HUES6 (cell line): ENCODE measurements at regions not wholly inside any gene's neighbourhood (a gene's known extent, or its start where the extent isn't known, plus 50 kb on each side); places are given as distances from the start of the nearest gene placed in this dataset.

Experiments used
- H3K27ac ChIP-seq: 2 replicates; pipeline ENCODE4 v1.7.0; 2013; ENCODE audit warnings: low read depth, mild to moderate bottlenecking, low read length, inconsistent platforms
- H3K27me3 ChIP-seq: 2 replicates; pipeline ENCODE4 v1.6.1; 2013; ENCODE audit warnings: low read length; ENCODE audit not compliant: control insufficient read depth, insufficient read depth
- H3K36me3 ChIP-seq: 2 replicates; pipeline ENCODE4 v1.6.1; 2013; ENCODE audit warnings: low read length; ENCODE audit not compliant: control insufficient read depth, insufficient read depth
- H3K4me1 ChIP-seq: 2 replicates; pipeline ENCODE4 v1.6.1; 2013; ENCODE audit warnings: low read length; ENCODE audit not compliant: control insufficient read depth, insufficient read depth
- H3K4me3 ChIP-seq: 2 replicates; pipeline ENCODE4 v1.5.1; 2013; ENCODE audit warnings: low read depth, low read length
- H3K9ac ChIP-seq: one replicate; pipeline ENCODE4 v1.6.1; 2013; ENCODE audit warnings: mild to moderate bottlenecking, low read length
- H3K9me3 ChIP-seq: 2 replicates; pipeline ENCODE4 v1.6.1; 2013; ENCODE audit warnings: low read depth, low read length; ENCODE audit not compliant: control insufficient read depth, insufficient read depth

DNA sequence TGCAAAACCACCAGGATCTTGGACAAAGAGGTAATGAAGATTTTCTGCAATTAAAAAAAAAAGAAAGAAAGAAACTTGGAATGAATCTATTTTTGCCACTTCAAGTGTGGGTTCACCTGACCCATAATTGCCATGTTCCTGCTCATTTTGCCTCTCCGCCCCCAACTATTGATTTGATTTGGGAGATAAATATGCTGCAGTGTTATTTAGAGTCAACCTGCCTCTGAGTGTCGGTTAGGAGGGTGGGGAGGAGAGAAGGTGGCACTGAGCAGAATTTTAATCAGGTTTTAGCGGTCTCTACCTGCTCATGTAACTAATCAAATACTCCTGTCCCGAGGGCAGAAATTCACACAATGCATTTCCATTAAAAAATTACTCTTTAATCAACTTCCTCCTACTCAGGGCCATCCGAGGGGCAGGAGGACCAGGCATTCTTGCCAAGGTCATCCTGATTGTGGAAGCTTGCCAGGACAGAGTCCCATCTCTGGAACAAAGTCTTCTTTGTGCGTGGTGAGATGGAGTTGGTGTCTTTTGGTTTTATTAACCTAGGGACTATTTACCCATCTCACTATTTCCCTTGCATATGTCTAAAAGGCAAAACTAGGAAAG is 300.1 kb downstream of the CDH26 start:
- H3K9ac ChIP-seq, result no peak overlapping the region
- H3K27ac ChIP-seq, result no peak overlapping the region
- no peaks in the 10 kb centered on the region for H3K36me3 ChIP-seq
- H3K4me3 ChIP-seq, result no peak overlapping the region
- H3K9me3 ChIP-seq, result no peaks in the 10 kb centered on the region
- no peaks in the 10 kb centered on the region for H3K4me1 ChIP-seq
- peaks cover 22% of the 10 kb centered on the region for H3K27me3 ChIP-seq

DNA sequence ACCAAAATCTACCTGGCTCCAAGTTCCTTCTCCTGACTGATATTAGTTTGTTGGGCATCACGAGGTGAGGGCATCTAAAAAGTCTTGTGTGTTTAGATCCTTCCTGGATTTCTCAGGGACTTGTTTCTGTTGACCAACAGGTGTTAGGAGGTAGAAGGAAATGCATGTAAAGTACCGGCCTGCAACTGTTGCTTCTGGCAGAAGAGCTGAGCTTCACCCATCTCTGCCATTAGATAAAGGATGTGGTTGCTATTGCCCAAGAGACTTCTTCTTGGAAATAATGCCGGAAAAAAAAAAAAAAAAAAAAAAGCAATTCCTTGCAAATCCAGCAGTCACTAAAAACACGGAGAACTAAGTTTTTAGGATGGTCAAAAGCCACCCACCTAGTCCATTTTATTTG is 303.1 kb downstream of the CDH26 start:
- Histone ChIP-seq H3K27me3 (peaks cover 15% of the 10 kb centered on the region; the same call in 1 of the 2 replicates), H3K9me3 (no peaks in the 10 kb centered on the region), H3K36me3 (no peaks in the 10 kb centered on the region), H3K4me3 (no peak overlapping the region), H3K27ac (no peak overlapping the region), H3K4me1 (no peaks in the 10 kb centered on the region), H3K9ac (no peak overlapping the region)

- H3K9me3 ChIP-seq, result no peaks in the 10 kb centered on the region
- H3K27ac ChIP-seq, result no peak overlapping the region
- no peaks in the 10 kb centered on the region for H3K27me3 ChIP-seq
- H3K36me3 ChIP-seq, result no peaks in the 10 kb centered on the region
- H3K4me3 ChIP-seq, result no peak overlapping the region
- no peak overlapping the region for H3K9ac ChIP-seq
- no peaks in the 10 kb centered on the region for H3K4me1 ChIP-seq
Measured at GRCh38 chr20:60262967-60263603, 304.9 kb downstream of the CDH26 start.

DNA sequence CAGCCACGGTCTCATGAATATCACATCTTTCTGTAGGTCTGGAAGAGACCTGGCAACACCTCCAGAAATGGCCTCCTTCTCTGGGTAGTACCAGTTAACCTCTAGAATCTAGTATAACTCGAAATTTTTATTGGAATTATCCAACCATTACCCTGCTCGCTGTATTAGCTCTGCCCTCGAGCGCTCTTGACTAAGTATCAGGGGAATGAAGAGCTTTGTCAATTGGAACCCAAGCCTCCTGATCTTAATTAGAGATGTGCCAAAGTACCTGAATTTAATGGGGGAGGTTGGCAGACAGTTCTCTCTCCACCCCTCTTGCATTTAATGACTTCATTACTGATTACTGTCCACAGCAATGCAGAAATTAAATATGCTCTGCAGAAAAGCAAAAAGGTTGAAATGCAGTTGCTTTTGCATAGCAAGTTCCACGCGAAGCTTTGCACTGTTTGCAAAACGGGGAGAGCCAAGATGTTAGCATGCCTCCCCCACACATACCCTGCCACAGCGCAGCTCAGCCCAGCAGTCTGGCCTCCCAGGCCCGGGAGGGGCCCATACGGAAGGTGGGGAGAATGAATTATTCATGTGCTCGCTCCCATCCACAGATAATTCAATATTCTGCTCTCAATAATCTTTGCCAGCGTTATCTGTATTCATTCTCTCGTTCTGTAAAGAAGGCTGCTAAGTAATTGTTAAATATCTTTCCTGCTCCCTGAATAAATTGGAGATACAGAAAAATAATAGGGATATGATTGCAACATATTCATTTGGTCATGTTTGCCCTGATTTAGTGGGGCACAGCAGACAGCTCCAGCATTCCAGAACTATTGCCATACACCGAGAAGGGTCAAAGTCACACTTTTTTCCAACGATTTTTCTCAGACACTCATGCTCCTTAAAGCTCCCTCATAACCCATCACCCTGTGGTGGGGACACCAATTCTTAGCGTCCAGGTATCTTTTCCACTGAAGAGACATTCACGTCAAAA is 305.8 kb downstream of the CDH26 start:
- no peaks in the 10 kb centered on the region for H3K36me3 ChIP-seq
- no peaks in the 10 kb centered on the region for H3K27me3 ChIP-seq
- no peak overlapping the region for H3K4me3 ChIP-seq
- 0 out of 2 replicates have a peak, but pooled peaks cover 4% of the 10 kb centered on the region for H3K9me3 ChIP-seq
- H3K9ac ChIP-seq, result no peak overlapping the region
- H3K4me1 ChIP-seq, result no peaks in the 10 kb centered on the region
- no peak overlapping the region for H3K27ac ChIP-seq

DNA sequence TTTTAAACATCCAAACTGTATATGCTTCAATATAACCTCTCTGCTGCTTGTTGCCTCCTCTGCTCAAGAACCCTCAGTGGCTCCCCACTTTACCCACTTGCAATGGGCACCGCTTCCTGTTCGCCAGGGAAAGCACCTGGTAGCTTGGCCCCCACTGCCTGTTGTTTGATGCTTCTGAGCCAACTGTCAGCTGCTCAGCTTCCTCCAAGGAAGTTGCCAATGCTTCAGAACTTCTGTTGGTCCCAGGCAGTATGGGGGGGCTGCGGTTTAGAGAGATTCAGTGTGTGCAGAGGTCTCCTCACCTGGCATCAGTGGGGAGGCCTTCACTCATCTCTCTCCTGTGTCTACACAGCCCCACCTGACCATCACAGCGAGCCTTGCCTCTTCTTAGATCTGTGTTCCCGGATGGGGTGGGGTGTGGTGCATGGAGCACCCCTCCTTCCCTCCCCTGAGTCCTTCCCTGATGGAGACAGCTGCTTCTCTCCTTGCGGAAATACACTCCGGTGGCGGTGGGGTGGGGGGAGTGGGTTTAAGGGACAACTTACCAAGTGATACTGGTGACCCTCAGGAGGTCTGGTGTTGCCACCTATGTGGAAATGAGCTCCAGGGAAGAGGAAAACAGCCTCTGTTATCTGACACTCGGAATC is 308.1 kb downstream of the CDH26 start:
- Histone ChIP-seq H3K9me3 (0 out of 2 replicates have a peak, but pooled peaks cover 4% of the 10 kb centered on the region), H3K9ac (no peak overlapping the region), H3K4me3 (no peak overlapping the region), H3K27me3 (no peaks in the 10 kb centered on the region), H3K27ac (no peak overlapping the region), H3K4me1 (no peaks in the 10 kb centered on the region), H3K36me3 (no peaks in the 10 kb centered on the region)

GRCh38 chr20:60268491-60268890 is 310.3 kb downstream of the CDH26 start:
- Histone ChIP-seq H3K9me3 (0 out of 2 replicates have a peak, but pooled peaks cover 4% of the 10 kb centered on the region), H3K4me3 (no peak overlapping the region), H3K27ac (no peak overlapping the region), H3K4me1 (peaks cover 12% of the 10 kb centered on the region; the same call in 1 of the 2 replicates), H3K36me3 (no peaks in the 10 kb centered on the region), H3K27me3 (no peaks in the 10 kb centered on the region), H3K9ac (no peak overlapping the region)

GRCh38 chr20:60269573-60270162 is 311.4 kb downstream of the CDH26 start:
- Histone ChIP-seq H3K9me3 (0 out of 2 replicates have a peak, but pooled peaks cover 4% of the 10 kb centered on the region), H3K4me3 (no peak overlapping the region), H3K9ac (no peak overlapping the region), H3K36me3 (no peaks in the 10 kb centered on the region), H3K27ac (no peak overlapping the region), H3K4me1 (peaks cover 12% of the 10 kb centered on the region; the same call in 1 of the 2 replicates), H3K27me3 (no peaks in the 10 kb centered on the region)

DNA sequence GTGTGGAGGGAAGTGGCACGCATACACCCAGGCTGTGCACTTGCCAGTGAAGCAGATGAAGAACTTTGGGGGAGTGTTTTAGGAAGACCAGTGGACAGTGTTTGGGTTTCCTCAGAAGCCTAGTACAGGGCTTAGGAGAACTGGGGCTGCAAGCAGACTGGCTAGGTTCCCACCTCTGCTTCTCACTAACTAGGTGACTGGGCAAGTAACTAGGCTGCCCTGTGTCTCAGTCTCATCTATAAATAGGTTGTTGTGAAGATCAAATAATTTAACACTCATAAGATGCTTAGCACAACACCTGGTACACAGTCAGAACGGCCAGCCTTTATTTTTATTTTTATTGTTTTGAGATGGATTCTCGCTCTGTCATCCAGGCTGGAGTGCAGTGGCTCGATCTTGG is 312.1 kb downstream of the CDH26 start:
- Histone ChIP-seq H3K9me3 (0 out of 2 replicates have a peak, but pooled peaks cover 4% of the 10 kb centered on the region), H3K9ac (no peak overlapping the region), H3K36me3 (no peaks in the 10 kb centered on the region), H3K4me3 (no peak overlapping the region), H3K4me1 (peaks cover 12% of the 10 kb centered on the region; the same call in 1 of the 2 replicates), H3K27ac (no peak overlapping the region), H3K27me3 (no peaks in the 10 kb centered on the region)

DNA sequence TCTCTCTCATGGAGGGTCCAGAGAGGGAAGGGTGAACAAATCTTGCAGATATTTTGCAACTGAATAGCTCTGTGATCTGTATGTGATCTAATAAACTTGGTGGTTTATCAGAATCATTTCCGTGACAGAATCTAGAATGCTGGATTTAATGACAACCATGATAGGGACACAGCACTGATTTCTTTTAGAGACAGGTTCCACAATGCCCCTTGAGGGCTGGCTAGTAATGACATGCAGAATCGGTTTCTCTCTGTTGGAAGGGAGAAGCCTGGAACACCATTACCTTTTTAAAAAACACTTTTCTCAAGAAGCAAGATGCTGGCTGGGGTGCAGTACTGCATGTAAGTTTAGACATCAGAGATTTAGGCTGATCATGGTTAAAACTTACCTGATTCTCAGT is 313.4 kb downstream of the CDH26 start:
- no peaks in the 10 kb centered on the region for H3K27me3 ChIP-seq
- H3K9ac ChIP-seq, result no peak overlapping the region
- no peak overlapping the region for H3K4me3 ChIP-seq
- no peaks in the 10 kb centered on the region for H3K36me3 ChIP-seq
- H3K9me3 ChIP-seq, result peaks cover 8% of the 10 kb centered on the region; the same call in 1 of the 2 replicates
- H3K27ac ChIP-seq, result no peak overlapping the region
- peaks cover 12% of the 10 kb centered on the region; the same call in 1 of the 2 replicates for H3K4me1 ChIP-seq

DNA sequence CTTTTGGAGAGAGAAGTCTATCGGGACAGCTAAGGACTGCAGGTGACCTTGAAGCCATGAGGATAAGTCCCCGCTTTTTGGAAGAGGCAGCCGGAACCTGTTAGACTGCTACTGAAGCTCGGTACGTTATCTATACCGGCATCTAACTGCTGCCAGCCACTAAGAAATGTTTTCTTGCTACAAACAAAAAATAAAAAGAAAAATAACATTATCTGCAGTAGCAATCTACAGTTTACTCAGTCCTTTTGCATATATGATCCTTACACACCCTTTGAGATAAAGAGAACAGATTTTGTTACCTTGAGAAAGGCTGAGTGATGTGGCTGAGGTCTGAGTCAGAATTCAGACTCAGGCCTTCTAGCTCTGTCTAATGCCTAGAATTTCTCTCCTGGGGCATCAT is 314.6 kb downstream of the CDH26 start:
- Histone ChIP-seq H3K36me3 (no peaks in the 10 kb centered on the region), H3K4me1 (peaks cover 12% of the 10 kb centered on the region; the same call in 1 of the 2 replicates), H3K27ac (no peak overlapping the region), H3K27me3 (no peaks in the 10 kb centered on the region), H3K4me3 (no peak overlapping the region), H3K9ac (no peak overlapping the region), H3K9me3 (peaks cover 11% of the 10 kb centered on the region; the same call in 1 of the 2 replicates)
